ENCODE measurements at regions not wholly inside any gene's neighbourhood (a gene's known extent, or its start where the extent isn't known, plus 50 kb on each side); places are given as distances from the start of the nearest gene placed in this dataset.

GRCh38 chr15:93612953-93613352 is 523.9 kb upstream of the RGMA start:
- TF ChIP-seq, protein P1, sequence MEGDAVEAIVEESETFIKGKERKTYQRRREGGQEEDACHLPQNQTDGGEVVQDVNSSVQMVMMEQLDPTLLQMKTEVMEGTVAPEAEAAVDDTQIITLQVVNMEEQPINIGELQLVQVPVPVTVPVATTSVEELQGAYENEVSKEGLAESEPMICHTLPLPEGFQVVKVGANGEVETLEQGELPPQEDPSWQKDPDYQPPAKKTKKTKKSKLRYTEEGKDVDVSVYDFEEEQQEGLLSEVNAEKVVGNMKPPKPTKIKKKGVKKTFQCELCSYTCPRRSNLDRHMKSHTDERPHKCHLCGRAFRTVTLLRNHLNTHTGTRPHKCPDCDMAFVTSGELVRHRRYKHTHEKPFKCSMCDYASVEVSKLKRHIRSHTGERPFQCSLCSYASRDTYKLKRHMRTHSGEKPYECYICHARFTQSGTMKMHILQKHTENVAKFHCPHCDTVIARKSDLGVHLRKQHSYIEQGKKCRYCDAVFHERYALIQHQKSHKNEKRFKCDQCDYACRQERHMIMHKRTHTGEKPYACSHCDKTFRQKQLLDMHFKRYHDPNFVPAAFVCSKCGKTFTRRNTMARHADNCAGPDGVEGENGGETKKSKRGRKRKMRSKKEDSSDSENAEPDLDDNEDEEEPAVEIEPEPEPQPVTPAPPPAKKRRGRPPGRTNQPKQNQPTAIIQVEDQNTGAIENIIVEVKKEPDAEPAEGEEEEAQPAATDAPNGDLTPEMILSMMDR (IDR thresholded peaks at IDR 0.05; ENCODE audit: insufficient read depth, low read depth, low read length): no peak
- TF ChIP-seq EZH2 (IDR thresholded peaks at IDR 0.05; ENCODE audit: insufficient read depth, low read length): no peak
